H9 (cell line): ENCODE measurements at regions not wholly inside any gene's neighbourhood (a gene's known extent, or its start where the extent isn't known, plus 50 kb on each side); places are given as distances from the start of the nearest gene placed in this dataset.

Source experiments
- DNase-seq: peaks from one replicate; pipeline ENCODE4 v3.0.0-alpha.2; 2017
- H2AFZ ChIP-seq: one replicate; pipeline ENCODE4 v1.6.1; 2013; ENCODE audit warnings: mild to moderate bottlenecking, low read length, control low read depth, moderate library complexity
- H2AK5ac ChIP-seq: 2 replicates; pipeline ENCODE4 v1.6.1; 2013; ENCODE audit warnings: low read length, control low read depth, mixed read lengths; ENCODE audit not compliant: insufficient read length
- H2BK120ac ChIP-seq: one replicate; pipeline ENCODE4 v1.6.1; 2013; ENCODE audit warnings: low read depth, mild to moderate bottlenecking, low read length, control low read depth, inconsistent platforms; ENCODE audit not compliant: poor library complexity, severe bottlenecking
- H2BK12ac ChIP-seq: 2 replicates; pipeline ENCODE4 v1.6.1; 2013; ENCODE audit warnings: low read length, control low read depth, mixed read lengths, low read depth; ENCODE audit not compliant: insufficient read length
- H2BK15ac ChIP-seq: 2 replicates; pipeline ENCODE4 v1.6.1; 2013; ENCODE audit warnings: low read depth, low read length, control low read depth
- H2BK20ac ChIP-seq: one replicate; pipeline ENCODE4 v1.6.1; 2013; ENCODE audit warnings: low read depth, mild to moderate bottlenecking, low read length, control low read depth, inconsistent platforms; ENCODE audit not compliant: poor library complexity, severe bottlenecking
- H2BK5ac ChIP-seq: 2 replicates; pipeline ENCODE4 v1.6.1; 2013; ENCODE audit warnings: low read length, control low read depth, mixed read lengths; ENCODE audit not compliant: insufficient read length
- H3K14ac ChIP-seq: 2 replicates; pipeline ENCODE4 v1.6.1; 2013; ENCODE audit warnings: low read length, control low read depth; ENCODE audit not compliant: insufficient read depth
- H3K18ac ChIP-seq: 2 replicates; pipeline ENCODE4 v1.6.1; 2013; ENCODE audit warnings: low read depth, mild to moderate bottlenecking, mixed read lengths, low read length, control low read depth; ENCODE audit not compliant: insufficient read length
- H3K23ac ChIP-seq: 2 replicates; pipeline ENCODE4 v1.6.1; 2013; ENCODE audit warnings: low read length, control low read depth, mixed read lengths, low read depth; ENCODE audit not compliant: insufficient read length
- H3K23me2 ChIP-seq: 2 replicates; pipeline ENCODE4 v1.6.1; 2013; ENCODE audit warnings: low read depth, mild to moderate bottlenecking, mixed read lengths, low read length, control low read depth; ENCODE audit not compliant: insufficient read length, poor library complexity, severe bottlenecking
- H3K27ac ChIP-seq: 2 replicates; pipeline ENCODE4 v1.5.1; 2013; ENCODE audit warnings: low read length, control low read depth, mixed read lengths, low read depth; ENCODE audit not compliant: insufficient read length
- H3K27me3 ChIP-seq: 2 replicates; pipeline ENCODE4 v1.6.1; 2013; ENCODE audit warnings: low read length, control low read depth, inconsistent platforms; ENCODE audit not compliant: insufficient read depth
- H3K4ac ChIP-seq: 2 replicates; pipeline ENCODE4 v1.6.1; 2013; ENCODE audit warnings: low read depth, mild to moderate bottlenecking, control low read depth, inconsistent platforms, low read length, moderate library complexity
- H3K4me1 ChIP-seq: 2 replicates; pipeline ENCODE4 v1.6.1; 2013; ENCODE audit warnings: low read length, control low read depth, inconsistent platforms; ENCODE audit not compliant: insufficient read depth
- H3K4me2 ChIP-seq: 2 replicates; pipeline ENCODE4 v1.6.1; 2013; ENCODE audit warnings: low read length, control low read depth, mixed read lengths; ENCODE audit not compliant: insufficient read length, insufficient read depth
- H3K56ac ChIP-seq: 2 replicates; pipeline ENCODE4 v1.6.1; 2013; ENCODE audit warnings: low read depth, mild to moderate bottlenecking, mixed read lengths, low read length, control low read depth; ENCODE audit not compliant: insufficient read length
- H3K79me1 ChIP-seq: 2 replicates; pipeline ENCODE4 v1.6.1; 2013; ENCODE audit warnings: low read depth, mild to moderate bottlenecking, moderate library complexity, low read length, control low read depth, inconsistent platforms; ENCODE audit not compliant: insufficient read depth, poor library complexity, severe bottlenecking
- H3K79me2 ChIP-seq: 2 replicates; pipeline ENCODE4 v1.6.1; 2013; ENCODE audit warnings: low read length, control low read depth, inconsistent platforms; ENCODE audit not compliant: insufficient read depth
- H3K9ac ChIP-seq: 2 replicates; pipeline ENCODE4 v1.6.1; 2013; ENCODE audit warnings: low read length, control low read depth, mixed read lengths; ENCODE audit not compliant: insufficient read length; ENCODE audit errors: extremely low read depth
- H3K9me3 ChIP-seq: one replicate; pipeline ENCODE4 v1.6.1; 2013; ENCODE audit warnings: low read depth, low read length, inconsistent platforms; ENCODE audit not compliant: control insufficient read depth
- H3T11ph ChIP-seq: one replicate; pipeline ENCODE4 v1.6.1; 2013; ENCODE audit warnings: mild to moderate bottlenecking, low read length, control low read depth, inconsistent platforms
- H4K20me1 ChIP-seq: one replicate; pipeline ENCODE4 v1.6.1; 2013; ENCODE audit not compliant: control insufficient read depth, insufficient read length, insufficient read depth
- H4K5ac ChIP-seq: 2 replicates; pipeline ENCODE4 v1.6.1; 2013; ENCODE audit warnings: low read depth, mild to moderate bottlenecking, mixed read lengths, low read length, control low read depth; ENCODE audit not compliant: insufficient read length
- H4K8ac ChIP-seq: replicated peaks from 2 replicates; pipeline ENCODE4 v1.6.1; 2013; ENCODE audit warnings: low read length, control low read depth, mixed read lengths, low read depth; ENCODE audit not compliant: insufficient read length
- H4K91ac ChIP-seq: 2 replicates; pipeline ENCODE4 v1.6.1; 2013; ENCODE audit warnings: low read depth, mild to moderate bottlenecking, moderate library complexity, mixed read lengths, low read length, control low read depth; ENCODE audit not compliant: insufficient read length
- H3K27ac Mint-ChIP-seq, 3 experiments: 2 replicates in 2 of 3; 3 replicates in 1 of 3; pipeline ENCODE4 v1.8.0; 2020 to 2021; ENCODE audit warnings: mixed read lengths in 3 of 3, mild to moderate bottlenecking in 1 of 3, moderate library complexity in 1 of 3
- H3K27me3 Mint-ChIP-seq: 2 replicates; pipeline ENCODE4 v1.8.0; 2021; ENCODE audit warnings: low read depth, mild to moderate bottlenecking, moderate library complexity, mixed read lengths
- H3K36me3 Mint-ChIP-seq, 3 experiments: 2 replicates in 2 of 3; 3 replicates in 1 of 3; pipeline ENCODE4 v1.8.0; 2020 to 2021; ENCODE audit warnings: low read depth in 3 of 3, mixed read lengths in 3 of 3; ENCODE audit not compliant: insufficient read depth in 1 of 3
- H3K4me1 Mint-ChIP-seq, 2 experiments: 2 replicates each; pipeline ENCODE4 v1.8.0; 2020; ENCODE audit warnings: mixed read lengths in 2 of 2
- H3K4me3 Mint-ChIP-seq, 2 experiments: 2 replicates in 1 of 2; 3 replicates in 1 of 2; pipeline ENCODE4 v1.8.0; 2020 to 2021; ENCODE audit warnings: mild to moderate bottlenecking in 2 of 2, mixed read lengths in 2 of 2, moderate library complexity in 1 of 2
- H3K9me3 Mint-ChIP-seq, 2 experiments: 2 replicates in 1 of 2; 3 replicates in 1 of 2; pipeline ENCODE4 v1.8.0; 2020; ENCODE audit warnings: mild to moderate bottlenecking in 2 of 2, mixed read lengths in 2 of 2, moderate library complexity in 1 of 2
- TF ChIP-seq, protein P1 (sequence below): fragments of 200-600 bp; sonication (generic); conservative IDR thresholded peaks from 3 replicates; pipeline ENCODE4 v1.8.0; 2021; ENCODE audit warnings: antibody characterized with exemption, mild to moderate bottlenecking

GRCh38 chr12:33313476-33313875 lies 126.1 kb downstream of the SYT10 start:
- H3K14ac ChIP-seq, result no peak overlapping the region
- no peak overlapping the region for H2BK5ac ChIP-seq
- H3K36me3 Mint-ChIP-seq, result no peaks in the 10 kb centered on the region
- H3K4ac ChIP-seq, result no peak overlapping the region
- no peak for DNase-seq
- H3K79me1 ChIP-seq, result no peaks in the 10 kb centered on the region
- no peak overlapping the region for H3K4me3 Mint-ChIP-seq
- no peak overlapping the region for H3K4me2 ChIP-seq
- H3K4me1 Mint-ChIP-seq, result peaks cover 14% of the 10 kb centered on the region in 2 experiments
- H3K9me3 Mint-ChIP-seq, result peaks cover 0 to 5% of the 10 kb centered on the region in 2 experiments; a peak in 3 of 5 replicates
- no peak overlapping the region for H3K27ac Mint-ChIP-seq
- no peak overlapping the region for H2AFZ ChIP-seq
- H3K18ac ChIP-seq, result no peak overlapping the region
- H3K9me3 ChIP-seq, result no peaks in the 10 kb centered on the region
- no peak overlapping the region for H3K27ac ChIP-seq
- H3K27me3 Mint-ChIP-seq, result no peaks in the 10 kb centered on the region
- H2BK20ac ChIP-seq, result no peak overlapping the region
- H3T11ph ChIP-seq, result no peak overlapping the region
- no peak overlapping the region for H2BK120ac ChIP-seq
- H4K91ac ChIP-seq, result no peak overlapping the region
- H3K23me2 ChIP-seq, result no peaks in the 10 kb centered on the region
- no peak overlapping the region for H2BK15ac ChIP-seq
- no peak overlapping the region for H3K56ac ChIP-seq
- H3K23ac ChIP-seq, result no peak overlapping the region
- H3K9ac ChIP-seq, result no peak overlapping the region
- no peak overlapping the region for H2BK12ac ChIP-seq
- H2AK5ac ChIP-seq, result no peak overlapping the region
- no peak overlapping the region for H4K5ac ChIP-seq
- H4K20me1 ChIP-seq, result no peaks in the 10 kb centered on the region
- TF ChIP-seq, protein P1, sequence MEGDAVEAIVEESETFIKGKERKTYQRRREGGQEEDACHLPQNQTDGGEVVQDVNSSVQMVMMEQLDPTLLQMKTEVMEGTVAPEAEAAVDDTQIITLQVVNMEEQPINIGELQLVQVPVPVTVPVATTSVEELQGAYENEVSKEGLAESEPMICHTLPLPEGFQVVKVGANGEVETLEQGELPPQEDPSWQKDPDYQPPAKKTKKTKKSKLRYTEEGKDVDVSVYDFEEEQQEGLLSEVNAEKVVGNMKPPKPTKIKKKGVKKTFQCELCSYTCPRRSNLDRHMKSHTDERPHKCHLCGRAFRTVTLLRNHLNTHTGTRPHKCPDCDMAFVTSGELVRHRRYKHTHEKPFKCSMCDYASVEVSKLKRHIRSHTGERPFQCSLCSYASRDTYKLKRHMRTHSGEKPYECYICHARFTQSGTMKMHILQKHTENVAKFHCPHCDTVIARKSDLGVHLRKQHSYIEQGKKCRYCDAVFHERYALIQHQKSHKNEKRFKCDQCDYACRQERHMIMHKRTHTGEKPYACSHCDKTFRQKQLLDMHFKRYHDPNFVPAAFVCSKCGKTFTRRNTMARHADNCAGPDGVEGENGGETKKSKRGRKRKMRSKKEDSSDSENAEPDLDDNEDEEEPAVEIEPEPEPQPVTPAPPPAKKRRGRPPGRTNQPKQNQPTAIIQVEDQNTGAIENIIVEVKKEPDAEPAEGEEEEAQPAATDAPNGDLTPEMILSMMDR, result no peak
- H3K4me1 ChIP-seq, result no peaks in the 10 kb centered on the region; the same call in 1 of the 2 replicates
- no peaks in the 10 kb centered on the region for H3K27me3 ChIP-seq
- no peak overlapping the region for H4K8ac ChIP-seq
- H3K79me2 ChIP-seq, result no peaks in the 10 kb centered on the region
